ENCODE measurements at regions not wholly inside any gene's neighbourhood (a gene's known extent, or its start where the extent isn't known, plus 50 kb on each side); places are given as distances from the start of the nearest gene placed in this dataset.

- TF ChIP-seq, protein P1, sequence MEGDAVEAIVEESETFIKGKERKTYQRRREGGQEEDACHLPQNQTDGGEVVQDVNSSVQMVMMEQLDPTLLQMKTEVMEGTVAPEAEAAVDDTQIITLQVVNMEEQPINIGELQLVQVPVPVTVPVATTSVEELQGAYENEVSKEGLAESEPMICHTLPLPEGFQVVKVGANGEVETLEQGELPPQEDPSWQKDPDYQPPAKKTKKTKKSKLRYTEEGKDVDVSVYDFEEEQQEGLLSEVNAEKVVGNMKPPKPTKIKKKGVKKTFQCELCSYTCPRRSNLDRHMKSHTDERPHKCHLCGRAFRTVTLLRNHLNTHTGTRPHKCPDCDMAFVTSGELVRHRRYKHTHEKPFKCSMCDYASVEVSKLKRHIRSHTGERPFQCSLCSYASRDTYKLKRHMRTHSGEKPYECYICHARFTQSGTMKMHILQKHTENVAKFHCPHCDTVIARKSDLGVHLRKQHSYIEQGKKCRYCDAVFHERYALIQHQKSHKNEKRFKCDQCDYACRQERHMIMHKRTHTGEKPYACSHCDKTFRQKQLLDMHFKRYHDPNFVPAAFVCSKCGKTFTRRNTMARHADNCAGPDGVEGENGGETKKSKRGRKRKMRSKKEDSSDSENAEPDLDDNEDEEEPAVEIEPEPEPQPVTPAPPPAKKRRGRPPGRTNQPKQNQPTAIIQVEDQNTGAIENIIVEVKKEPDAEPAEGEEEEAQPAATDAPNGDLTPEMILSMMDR (IDR thresholded peaks at IDR 0.05; ENCODE audit: low read depth, low read length, missing control alignments), result no peak
- DNase-seq (ENCODE audit: extremely low read depth, low read depth), result peak; percentile 30
- no peak overlapping the region for H3K4me3 ChIP-seq (replicated peaks; ENCODE audit: low read depth, low read length)
Measured at GRCh38 chr10:3995302-3996210, 210.5 kb upstream of the KLF6 start.

DNA sequence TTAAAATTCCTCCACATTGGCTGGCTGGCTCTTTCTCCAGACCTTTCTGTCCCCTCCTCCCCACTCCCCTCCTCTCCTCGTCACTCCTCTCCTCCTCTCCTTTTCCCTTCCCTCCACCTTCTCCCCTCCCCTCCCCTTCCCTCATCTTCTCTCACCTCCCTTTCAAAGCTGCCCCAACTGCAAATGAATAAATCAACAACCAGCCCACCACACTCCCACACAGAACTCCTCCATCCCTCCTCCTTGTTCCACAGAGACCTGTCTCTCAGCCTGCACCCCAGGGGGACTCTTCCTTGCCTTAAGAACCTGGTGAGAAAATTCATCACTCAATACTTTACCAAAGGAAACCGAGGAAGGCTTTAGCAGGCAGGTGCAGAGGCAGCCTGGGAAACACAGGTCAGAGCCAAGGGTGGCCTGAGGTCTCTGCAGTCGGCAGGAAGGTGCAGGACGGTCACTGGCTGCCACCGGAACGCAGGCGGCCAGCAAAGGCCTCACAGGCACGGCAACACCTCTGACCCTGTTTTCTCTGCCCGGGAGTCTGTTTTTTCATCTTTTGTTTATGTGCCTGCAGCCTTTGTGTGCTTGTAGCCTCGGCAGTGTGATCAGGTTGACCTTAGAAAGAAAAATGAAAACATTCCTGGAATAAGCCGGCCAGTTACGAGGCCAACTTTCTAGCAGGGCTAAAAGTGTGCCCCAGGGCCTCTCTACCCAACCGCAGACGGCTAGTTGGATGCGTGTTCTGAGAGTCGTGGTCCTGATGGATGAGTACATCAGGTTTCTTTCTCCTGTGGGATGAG, 207.6 kb upstream of the KLF6 start:
- no peak overlapping the region for H3K4me3 ChIP-seq (replicated peaks; ENCODE audit: low read depth, low read length)
- TF ChIP-seq, protein P1 (IDR thresholded peaks at IDR 0.05; ENCODE audit: low read depth, low read length, missing control alignments), result no peak
- DNase-seq (ENCODE audit: extremely low read depth, low read depth), result no peak

DNA sequence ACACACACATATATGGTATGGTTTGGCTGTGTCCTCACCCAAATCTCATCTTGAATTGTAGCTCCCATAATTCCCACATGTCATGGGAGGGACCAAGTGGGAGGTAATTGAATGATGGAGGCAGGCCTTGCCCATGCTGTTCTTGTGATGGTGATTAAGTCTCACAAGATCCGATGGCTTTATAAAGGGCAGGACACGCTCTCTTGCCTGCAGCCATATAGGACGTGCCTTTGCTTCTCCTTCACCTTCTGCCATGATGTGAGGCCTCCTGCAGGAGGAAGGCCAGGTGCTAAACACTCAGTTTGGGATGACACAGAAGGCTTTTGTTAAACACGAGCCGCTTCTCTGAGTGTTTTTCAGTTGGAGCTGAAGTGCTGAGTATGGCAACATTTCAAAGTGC, 205.3 kb upstream of the KLF6 start:
- TF ChIP-seq, protein P1 (IDR thresholded peaks at IDR 0.05; ENCODE audit: low read depth, low read length, missing control alignments), result no peak
- no peak overlapping the region for H3K4me3 ChIP-seq (replicated peaks; ENCODE audit: low read depth, low read length)
- DNase-seq (ENCODE audit: extremely low read depth, low read depth), result no peak

DNA sequence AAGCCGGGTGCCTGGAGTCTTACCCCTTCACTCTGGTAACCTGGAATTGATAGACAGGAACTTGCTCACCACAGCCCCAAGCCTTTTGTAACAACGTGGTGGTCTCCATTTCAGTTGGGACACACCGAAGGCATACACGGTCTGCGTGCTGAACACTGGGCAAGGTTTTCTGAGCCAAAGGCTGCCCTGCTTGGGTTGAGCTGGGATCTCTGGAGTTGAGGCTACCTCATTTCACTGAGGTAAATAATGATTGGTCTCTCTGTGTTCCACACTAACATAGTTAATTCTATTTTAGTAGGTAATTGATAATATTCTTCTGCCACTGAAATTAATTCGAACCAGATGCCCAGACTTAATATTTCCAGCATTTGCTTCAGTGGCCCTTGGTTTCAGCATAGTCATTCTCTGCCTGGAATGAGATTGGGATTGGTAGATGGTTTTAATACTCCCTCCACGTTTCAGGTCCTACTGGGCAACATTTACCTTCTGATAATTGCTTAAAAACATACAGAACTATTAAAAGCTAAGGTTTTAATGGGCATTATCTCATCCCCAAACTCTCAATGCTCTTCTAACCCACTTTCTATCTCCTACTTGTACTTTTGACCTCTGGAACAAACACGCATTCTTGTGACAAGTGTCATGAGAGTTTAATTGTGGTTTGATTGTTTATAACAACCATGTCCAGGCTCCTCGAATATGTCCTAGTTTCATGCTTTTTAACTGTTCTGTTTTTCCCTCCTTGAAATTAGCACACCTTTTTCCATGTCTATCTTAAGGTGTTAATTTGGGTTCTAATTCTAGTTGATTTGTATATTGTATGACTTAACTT, 202.3 kb upstream of the KLF6 start:
- no peak overlapping the region for H3K4me3 ChIP-seq (replicated peaks; ENCODE audit: low read depth, low read length)
- DNase-seq (ENCODE audit: extremely low read depth, low read depth), result no peak
- TF ChIP-seq, protein P1 (IDR thresholded peaks at IDR 0.05; ENCODE audit: low read depth, low read length, missing control alignments), result no peak

DNA sequence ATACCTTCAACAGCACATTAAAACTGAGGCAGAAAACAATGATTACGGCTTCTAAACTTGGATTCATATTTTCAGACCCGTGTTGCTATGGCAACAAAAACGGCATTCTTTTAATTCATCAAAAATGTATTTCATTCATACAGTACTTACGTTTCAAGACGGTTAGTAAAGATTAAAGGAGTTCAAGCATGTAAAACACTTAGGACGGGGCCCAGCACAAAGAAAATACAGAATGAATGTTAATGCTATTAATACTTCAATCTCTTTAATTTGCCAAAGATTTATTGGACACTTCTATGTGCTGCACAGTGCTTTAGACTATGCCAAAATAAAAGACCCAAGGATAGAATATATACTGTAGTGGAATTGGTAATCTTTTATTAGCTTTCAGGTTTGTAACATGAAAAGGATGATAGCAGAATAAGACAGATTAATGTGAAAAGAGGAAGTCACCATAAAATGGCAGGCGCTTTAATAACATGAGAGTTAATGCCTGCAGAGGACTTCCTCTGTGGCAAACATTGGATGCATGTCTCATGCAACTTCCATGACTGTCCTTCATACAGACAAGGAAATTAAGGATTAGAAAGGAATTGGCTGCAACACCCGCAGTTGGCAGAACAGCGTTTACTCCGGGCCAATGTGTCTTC, 201.6 kb upstream of the KLF6 start:
- no peak for DNase-seq (ENCODE audit: extremely low read depth, low read depth)
- TF ChIP-seq, protein P1 (IDR thresholded peaks at IDR 0.05; ENCODE audit: low read depth, low read length, missing control alignments), result no peak

More for the DNA sequence above, 201.6 kb upstream of the KLF6 start:
- H3K4me3 ChIP-seq (replicated peaks; ENCODE audit: low read depth, low read length), result no peak overlapping the region
